ENCODE measurements at regions not wholly inside any gene's neighbourhood (a gene's known extent, or its start where the extent isn't known, plus 50 kb on each side); places are given as distances from the start of the nearest gene placed in this dataset.
"Not testable (repeated sequence)": the region's sequence is repeated elsewhere in the genome, so short reads cannot be mapped to it uniquely, and the experiment has no call there.

GRCh38 chr4:79121875-79122358 is 182.7 kb upstream of the PAQR3 start:
- Histone ChIP-seq H3K27me3 (no peaks in the 10 kb centered on the region), H3K36me3 (no peaks in the 10 kb centered on the region), H3K27ac (no peak overlapping the region), H3K4me3 (no peak overlapping the region), H3K9me3 (peaks cover 5 to 50% of the 10 kb centered on the region in 2 donors), H3K4me1 (no peaks in the 10 kb centered on the region)
- TF ChIP-seq, protein P1, sequence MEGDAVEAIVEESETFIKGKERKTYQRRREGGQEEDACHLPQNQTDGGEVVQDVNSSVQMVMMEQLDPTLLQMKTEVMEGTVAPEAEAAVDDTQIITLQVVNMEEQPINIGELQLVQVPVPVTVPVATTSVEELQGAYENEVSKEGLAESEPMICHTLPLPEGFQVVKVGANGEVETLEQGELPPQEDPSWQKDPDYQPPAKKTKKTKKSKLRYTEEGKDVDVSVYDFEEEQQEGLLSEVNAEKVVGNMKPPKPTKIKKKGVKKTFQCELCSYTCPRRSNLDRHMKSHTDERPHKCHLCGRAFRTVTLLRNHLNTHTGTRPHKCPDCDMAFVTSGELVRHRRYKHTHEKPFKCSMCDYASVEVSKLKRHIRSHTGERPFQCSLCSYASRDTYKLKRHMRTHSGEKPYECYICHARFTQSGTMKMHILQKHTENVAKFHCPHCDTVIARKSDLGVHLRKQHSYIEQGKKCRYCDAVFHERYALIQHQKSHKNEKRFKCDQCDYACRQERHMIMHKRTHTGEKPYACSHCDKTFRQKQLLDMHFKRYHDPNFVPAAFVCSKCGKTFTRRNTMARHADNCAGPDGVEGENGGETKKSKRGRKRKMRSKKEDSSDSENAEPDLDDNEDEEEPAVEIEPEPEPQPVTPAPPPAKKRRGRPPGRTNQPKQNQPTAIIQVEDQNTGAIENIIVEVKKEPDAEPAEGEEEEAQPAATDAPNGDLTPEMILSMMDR (IDR thresholded peaks at IDR 0.05) = no peak
- DNase-seq (ENCODE audit: low spot score) = no peak

DNA sequence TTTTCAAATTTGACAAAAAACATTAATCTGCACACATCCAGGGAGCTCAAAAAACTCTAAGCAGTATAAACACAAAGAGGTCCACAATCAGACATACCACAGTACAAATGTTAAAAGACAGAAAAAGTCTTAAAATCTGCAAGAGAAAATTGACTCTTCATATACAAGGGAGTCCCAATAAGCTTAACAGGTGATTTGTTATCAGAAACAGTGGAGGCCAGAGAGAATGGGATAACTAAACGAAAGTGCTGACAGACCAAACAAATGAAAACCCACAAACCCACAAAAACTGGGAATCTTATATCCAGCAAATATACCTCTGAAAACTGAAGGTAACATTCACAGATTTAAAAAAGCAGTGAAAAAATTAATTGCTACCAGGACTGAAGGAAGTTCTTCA is 182.0 kb upstream of the PAQR3 start:
- Histone ChIP-seq H3K4me1 (no peaks in the 10 kb centered on the region), H3K27ac (no peak overlapping the region), H3K4me3 (no peak overlapping the region), H3K27me3 (no peaks in the 10 kb centered on the region), H3K9me3 (peaks cover 5 to 52% of the 10 kb centered on the region in 2 donors), H3K36me3 (no peaks in the 10 kb centered on the region)
- TF ChIP-seq, protein P1 (IDR thresholded peaks at IDR 0.05) = no peak
- no peak for DNase-seq (ENCODE audit: low spot score)

- not testable (repeated sequence) for H3K27me3 ChIP-seq; H3K4me1 ChIP-seq; H3K36me3 ChIP-seq; H3K4me3 ChIP-seq; H3K27ac ChIP-seq; DNase-seq (ENCODE audit: low spot score)
- H3K9me3 ChIP-seq = peaks cover 5 to 50% of the 10 kb centered on the region in 2 donors
Observed at GRCh38 chr4:79117051-79117450, 177.8 kb upstream of the PAQR3 start.

DNA sequence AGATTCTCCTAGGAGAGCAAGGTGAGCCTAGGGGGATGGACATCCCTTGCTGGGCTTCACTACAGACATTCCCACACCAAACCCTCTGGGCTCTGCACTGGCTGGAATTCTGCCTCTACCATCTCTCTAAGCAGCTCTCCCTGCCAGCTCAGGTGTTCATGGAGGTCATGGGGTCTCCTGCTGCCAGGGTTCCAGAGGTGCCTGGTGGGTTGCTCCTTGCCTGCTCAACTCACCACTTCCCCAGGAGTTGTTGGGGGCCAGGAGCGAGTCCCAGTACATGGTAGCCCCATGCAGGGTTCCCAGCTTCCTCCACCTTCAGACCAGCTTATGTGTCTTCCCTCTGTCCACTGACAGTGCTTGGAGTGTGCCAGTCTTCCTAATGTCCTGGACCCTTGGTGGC is 167.8 kb upstream of the PAQR3 start:
- Histone ChIP-seq H3K27me3 (no peaks in the 10 kb centered on the region), H3K4me3 (no peak overlapping the region), H3K27ac (no peak overlapping the region), H3K36me3 (no peaks in the 10 kb centered on the region), H3K9me3 (no peaks in the 10 kb centered on the region), H3K4me1 (no peaks in the 10 kb centered on the region)
- no peak for DNase-seq (ENCODE audit: low spot score)
- TF ChIP-seq, protein P1 (IDR thresholded peaks at IDR 0.05) = no peak

- no peak overlapping the region for H3K4me3 ChIP-seq
- DNase-seq (ENCODE audit: low spot score) = no peak
- H3K4me1 ChIP-seq = no peaks in the 10 kb centered on the region
- no peaks in the 10 kb centered on the region for H3K36me3 ChIP-seq
- H3K27ac ChIP-seq = no peak overlapping the region
- no peaks in the 10 kb centered on the region for H3K27me3 ChIP-seq
- no peaks in the 10 kb centered on the region for H3K9me3 ChIP-seq
- TF ChIP-seq, protein P1 (IDR thresholded peaks at IDR 0.05) = no peak
Observed at GRCh38 chr4:79088946-79089691, 149.9 kb upstream of the PAQR3 start.

DNA sequence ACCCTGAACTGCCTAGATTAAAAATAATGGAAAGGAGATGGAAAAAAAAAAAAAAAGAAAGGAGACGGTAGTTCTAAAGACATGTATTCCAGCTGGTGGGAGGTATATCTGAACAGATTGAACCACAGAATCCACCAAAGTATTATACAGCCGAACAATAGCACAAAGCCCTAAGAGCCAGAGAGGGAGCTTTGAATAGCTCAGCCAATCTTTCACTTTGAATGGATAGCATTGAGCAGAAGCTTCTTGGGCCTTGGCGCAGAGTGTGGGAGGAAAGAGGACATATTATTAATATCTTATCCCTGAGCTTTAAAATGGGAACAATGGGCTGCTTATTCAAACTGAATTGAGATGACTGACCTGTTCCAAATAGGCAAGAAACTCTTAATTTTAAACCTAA is 147.8 kb upstream of the PAQR3 start:
- no peaks in the 10 kb centered on the region for H3K27me3 ChIP-seq
- DNase-seq (ENCODE audit: low spot score) = no peak
- no peaks in the 10 kb centered on the region for H3K36me3 ChIP-seq
- H3K9me3 ChIP-seq = peaks cover 0 to 6% of the 10 kb centered on the region in 2 donors
- no peak overlapping the region for H3K27ac ChIP-seq
- TF ChIP-seq, protein P1 (IDR thresholded peaks at IDR 0.05) = no peak
- no peaks in the 10 kb centered on the region for H3K4me1 ChIP-seq
- H3K4me3 ChIP-seq = no peak overlapping the region

Data from right atrium auricular region (tissue), 2 donors.